Brain microvascular endothelial cell (primary cell): ENCODE measurements at regions not wholly inside any gene's neighbourhood (a gene's known extent, or its start where the extent isn't known, plus 50 kb on each side); places are given as distances from the start of the nearest gene placed in this dataset.

ENCODE experiments used
- DNase-seq: peaks from one replicate; pipeline ENCODE4 v3.0.0-alpha.2; 2020
- H3K27ac ChIP-seq: fragments of 250-450 bp; sonication (Bioruptor Pico); 2 replicates; pipeline ENCODE4 v1.5.1; 2020; ENCODE audit warnings: mild to moderate bottlenecking, moderate library complexity
- H3K27me3 ChIP-seq: fragments of 250-450 bp; sonication (Bioruptor Pico); replicated peaks from 2 replicates; pipeline ENCODE4 v1.5.1; 2020; ENCODE audit warnings: mild to moderate bottlenecking
- H3K36me3 ChIP-seq: fragments of 250-450 bp; sonication (Bioruptor Pico); replicated peaks from 2 replicates; pipeline ENCODE4 v1.5.1; 2020; ENCODE audit warnings: mild to moderate bottlenecking
- H3K4me3 ChIP-seq: 2 replicates; pipeline ENCODE4 v1.5.1; 2011; ENCODE audit warnings: low read depth, mild to moderate bottlenecking, control low read depth, low read length, moderate library complexity
- in situ Hi-C: cut with HindIII; loops from 2 replicates; pipeline ENCODE4 v1.10.0; 2017; ENCODE audit warnings: low sequenced_read_pairs, low pct_ligation_motif_present
- TF ChIP-seq, protein P1 (sequence below): IDR thresholded peaks from 2 replicates; pipeline ENCODE4 v1.5.1; 2011; ENCODE audit warnings: low read depth, mild to moderate bottlenecking, moderate library complexity, low read length, control low read depth, inconsistent platforms; ENCODE audit errors: missing control alignments

- no peak for DNase-seq
- Histone ChIP-seq H3K27me3 (no peaks in the 10 kb centered on the region), H3K36me3 (no peaks in the 10 kb centered on the region), H3K4me3 (no peak overlapping the region), H3K27ac (no peak overlapping the region)
- TF ChIP-seq, protein P1, sequence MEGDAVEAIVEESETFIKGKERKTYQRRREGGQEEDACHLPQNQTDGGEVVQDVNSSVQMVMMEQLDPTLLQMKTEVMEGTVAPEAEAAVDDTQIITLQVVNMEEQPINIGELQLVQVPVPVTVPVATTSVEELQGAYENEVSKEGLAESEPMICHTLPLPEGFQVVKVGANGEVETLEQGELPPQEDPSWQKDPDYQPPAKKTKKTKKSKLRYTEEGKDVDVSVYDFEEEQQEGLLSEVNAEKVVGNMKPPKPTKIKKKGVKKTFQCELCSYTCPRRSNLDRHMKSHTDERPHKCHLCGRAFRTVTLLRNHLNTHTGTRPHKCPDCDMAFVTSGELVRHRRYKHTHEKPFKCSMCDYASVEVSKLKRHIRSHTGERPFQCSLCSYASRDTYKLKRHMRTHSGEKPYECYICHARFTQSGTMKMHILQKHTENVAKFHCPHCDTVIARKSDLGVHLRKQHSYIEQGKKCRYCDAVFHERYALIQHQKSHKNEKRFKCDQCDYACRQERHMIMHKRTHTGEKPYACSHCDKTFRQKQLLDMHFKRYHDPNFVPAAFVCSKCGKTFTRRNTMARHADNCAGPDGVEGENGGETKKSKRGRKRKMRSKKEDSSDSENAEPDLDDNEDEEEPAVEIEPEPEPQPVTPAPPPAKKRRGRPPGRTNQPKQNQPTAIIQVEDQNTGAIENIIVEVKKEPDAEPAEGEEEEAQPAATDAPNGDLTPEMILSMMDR = no peak
- in situ Hi-C loops = no loop called here
These were observed 521.0 kb upstream of the MYT1L start for GRCh38 chr2:2851806-2852777.

DNA sequence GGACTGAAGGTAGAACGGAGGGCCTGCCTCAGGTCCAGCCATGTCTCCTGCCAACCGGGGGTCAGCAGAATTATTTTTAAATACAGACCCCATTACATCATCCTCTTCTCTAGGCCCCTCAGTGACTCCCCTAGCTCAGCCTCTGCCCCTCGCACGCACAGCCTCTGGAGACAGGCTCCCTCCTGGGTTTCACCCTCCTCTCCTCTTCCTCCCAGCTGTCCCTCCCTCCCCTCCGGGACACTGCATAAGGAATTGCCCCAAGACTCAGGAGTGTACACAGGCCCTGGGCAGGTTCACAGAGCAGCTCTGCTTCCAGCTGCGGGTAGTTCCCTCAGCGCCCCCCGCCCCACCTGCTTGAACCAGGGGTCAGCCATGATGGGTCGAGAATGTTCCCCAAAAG is 520.2 kb upstream of the MYT1L start:
- H3K36me3 ChIP-seq = no peaks in the 10 kb centered on the region
- no peak overlapping the region for H3K27ac ChIP-seq
- TF ChIP-seq, protein P1 = no peak
- in situ Hi-C loops = no loop called here
- no peaks in the 10 kb centered on the region for H3K27me3 ChIP-seq
- DNase-seq = no peak
- no peak overlapping the region for H3K4me3 ChIP-seq

GRCh38 chr2:2850859-2851258 is 519.8 kb upstream of the MYT1L start:
- DNase-seq = no peak
- H3K36me3 ChIP-seq = no peaks in the 10 kb centered on the region
- H3K4me3 ChIP-seq = no peak overlapping the region
- H3K27me3 ChIP-seq = no peaks in the 10 kb centered on the region
- in situ Hi-C loops = no loop called here
- no peak overlapping the region for H3K27ac ChIP-seq
- TF ChIP-seq, protein P1 = no peak

DNA sequence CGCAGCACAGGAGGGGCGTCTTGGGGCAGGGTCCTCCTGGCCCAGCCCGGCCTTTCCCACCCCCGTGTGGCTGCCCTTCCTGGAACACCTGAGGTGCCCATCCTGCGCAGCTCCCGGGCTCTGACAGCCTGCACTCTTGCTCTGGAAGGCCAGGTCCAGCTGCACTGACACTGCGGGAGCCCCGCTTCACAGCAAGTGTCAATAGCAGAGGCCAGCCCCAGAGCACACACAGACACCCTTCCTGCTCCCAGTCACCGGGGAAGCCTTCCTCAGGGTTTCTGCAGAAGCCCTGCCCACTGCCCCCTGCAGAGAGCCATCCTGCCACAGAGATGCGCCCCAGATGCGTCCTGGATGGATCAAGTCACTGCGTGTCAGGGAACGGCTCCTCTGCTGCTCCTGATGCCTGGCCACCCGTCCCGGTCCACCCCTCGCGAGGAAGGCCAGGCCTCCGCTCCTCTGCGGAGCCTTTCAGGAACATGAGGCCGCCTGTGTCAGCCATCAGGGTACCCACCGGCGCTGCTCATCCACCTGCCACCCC is 519.2 kb upstream of the MYT1L start:
- no peak overlapping the region for H3K27ac ChIP-seq
- in situ Hi-C loops = no loop called here
- H3K4me3 ChIP-seq = no peak overlapping the region
- H3K27me3 ChIP-seq = no peaks in the 10 kb centered on the region
- no peaks in the 10 kb centered on the region for H3K36me3 ChIP-seq
- TF ChIP-seq, protein P1 = no peak
- DNase-seq = no peak

- H3K4me3 ChIP-seq = no peak overlapping the region
- TF ChIP-seq, protein P1 = no peak
- H3K27ac ChIP-seq = no peak overlapping the region
- H3K27me3 ChIP-seq = no peaks in the 10 kb centered on the region
- in situ Hi-C loops = no loop called here
- no peak for DNase-seq
- H3K36me3 ChIP-seq = no peaks in the 10 kb centered on the region
These were observed 518.6 kb upstream of the MYT1L start for GRCh38 chr2:2849464-2850217.
